Tongue (tissue), 1 donor: ENCODE measurements at regions not wholly inside any gene's neighbourhood (a gene's known extent, or its start where the extent isn't known, plus 50 kb on each side); places are given as distances from the start of the nearest gene placed in this dataset.
"Not testable (repeated sequence)": the region's sequence is repeated elsewhere in the genome, so short reads cannot be mapped to it uniquely, and the experiment has no call there.

Source experiments
- DNase-seq: peaks from one replicate; pipeline ENCODE4 v3.0.0-alpha.2; 2015

DNA sequence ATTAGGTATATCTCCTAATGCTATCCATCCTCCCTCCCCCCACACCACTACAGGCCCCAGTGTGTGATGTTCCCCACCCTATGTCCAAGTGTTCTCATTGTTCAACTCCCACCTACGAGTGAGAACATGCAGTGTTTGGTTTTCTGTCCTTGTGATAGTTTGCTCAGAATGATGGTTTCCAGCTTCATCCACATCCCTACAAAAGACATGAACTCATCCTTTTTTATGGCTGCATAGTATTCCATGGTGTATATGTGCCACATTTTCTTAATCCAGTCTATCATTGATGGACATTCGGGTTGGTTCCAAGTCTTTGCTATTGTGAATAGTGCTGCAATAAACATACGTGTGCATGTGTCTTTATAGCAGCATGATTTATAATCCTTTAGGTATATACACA is 53.8 kb upstream of the HIVEP2 start:
- not testable (repeated sequence) for DNase-seq

DNA sequence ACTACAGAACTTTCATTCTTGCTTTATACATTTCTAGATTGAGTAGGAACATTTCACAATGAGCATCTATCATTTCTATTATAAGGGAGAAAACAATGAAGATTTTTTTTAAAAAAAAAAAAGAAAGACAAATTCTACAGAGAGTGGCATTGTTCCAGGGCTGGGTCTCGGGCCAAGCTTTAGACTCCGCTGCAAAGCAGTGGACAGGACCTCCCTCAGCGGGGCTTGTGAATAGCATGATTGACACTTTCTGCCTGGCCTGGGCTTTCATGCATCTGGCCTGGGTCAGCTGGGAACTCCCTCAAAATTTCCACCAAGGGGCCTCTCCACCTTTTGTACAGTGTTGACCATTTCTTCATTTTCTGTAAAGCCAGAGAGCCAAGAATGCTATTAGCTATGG is 55.8 kb upstream of the HIVEP2 start:
- DNase-seq = peak; percentile 71

DNA sequence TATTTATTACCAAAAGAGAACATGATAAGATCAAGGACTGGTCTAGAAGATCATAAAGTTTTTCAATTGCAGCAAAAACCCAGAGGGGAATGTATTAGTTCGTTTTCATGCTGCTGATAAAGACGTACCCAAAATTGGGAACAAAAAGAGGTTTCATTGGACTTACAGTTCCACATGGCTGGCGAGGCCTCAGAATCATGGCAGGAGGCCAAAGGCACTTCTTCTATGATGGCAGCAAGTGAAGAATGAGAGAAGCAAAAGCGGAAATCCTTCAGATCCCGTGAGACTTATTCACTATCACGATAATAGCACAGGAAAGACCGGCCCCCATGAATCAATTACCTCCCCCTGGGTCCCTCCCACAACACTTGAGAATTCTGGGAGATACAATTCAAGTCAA is 57.7 kb upstream of the HIVEP2 start:
- no peak for DNase-seq

DNA sequence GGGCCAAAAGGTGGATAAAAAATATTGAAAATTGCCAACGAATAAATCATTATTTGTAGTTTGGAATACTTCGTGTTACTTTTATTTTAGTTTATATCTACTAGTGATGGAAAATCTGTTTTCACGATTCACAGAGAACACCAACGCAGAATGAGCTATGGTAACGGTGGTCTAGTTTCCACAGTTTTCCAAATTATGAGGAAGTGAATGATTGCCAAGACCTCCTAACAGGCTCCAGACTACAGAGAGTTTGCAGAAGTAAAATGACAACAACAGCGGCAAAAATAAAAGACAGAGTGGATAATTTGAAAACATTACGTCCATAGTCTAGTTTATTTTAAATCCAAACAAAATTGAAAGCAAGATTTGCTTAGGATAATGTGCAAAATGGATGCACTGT is 57.0 kb upstream of the AIG1 start:
- DNase-seq = no peak

DNA sequence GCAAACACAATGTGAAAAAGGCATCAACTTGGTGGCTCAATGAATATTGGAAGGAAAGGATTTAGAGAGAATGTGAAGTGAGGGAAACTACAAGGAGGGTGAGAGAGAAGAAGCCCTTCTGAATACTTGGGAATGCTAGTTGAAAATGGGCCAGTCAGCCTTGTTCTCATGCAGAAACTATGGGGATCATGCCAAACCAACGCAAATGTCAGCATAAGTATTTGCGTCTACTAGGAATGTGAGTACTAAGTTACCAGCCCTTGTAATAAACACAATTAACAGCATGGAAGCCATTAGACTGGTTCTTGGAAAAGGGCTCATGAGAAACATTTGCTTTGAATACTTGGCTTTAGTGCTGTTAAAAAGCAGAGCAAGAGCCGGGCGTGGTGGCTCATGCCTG is 54.9 kb upstream of the AIG1 start:
- no peak for DNase-seq

- DNase-seq = no peak
Observed at GRCh38 chr6:143006787-143007186, 53.9 kb upstream of the AIG1 start.

GRCh38 chr6:143007646-143008045 is 53.0 kb upstream of the AIG1 start:
- DNase-seq = peak; percentile 14

- no peak for DNase-seq
Observed at GRCh38 chr6:143009851-143010250, 50.8 kb upstream of the AIG1 start.
